GM18873 (cell line): ENCODE measurements at regions not wholly inside any gene's neighbourhood (a gene's known extent, or its start where the extent isn't known, plus 50 kb on each side); places are given as distances from the start of the nearest gene placed in this dataset.
"Not testable (repeated sequence)": the region's sequence is repeated elsewhere in the genome, so short reads cannot be mapped to it uniquely, and the experiment has no call there.

ENCODE experiments used
- ATAC-seq: cut with Tn5 transposase; IDR thresholded peaks from one replicate; pipeline ENCODE4 v1.9.1; 2021; ENCODE audit warnings: mild to moderate bottlenecking, moderate library complexity, moderate number of reproducible peaks; ENCODE audit not compliant: unreplicated experiment, low FRiP score

- ATAC-seq, result no peak
Observed at GRCh38 chr14:105919458-105920150, 393.2 kb downstream of the TMEM121 start.

- not testable (repeated sequence) for ATAC-seq
Observed at GRCh38 chr14:105920151-105920700, 393.8 kb downstream of the TMEM121 start.

GRCh38 chr14:105920803-105921755 lies 394.7 kb downstream of the TMEM121 start:
- not testable (repeated sequence) for ATAC-seq

GRCh38 chr14:105921781-105922180 lies 395.4 kb downstream of the TMEM121 start:
- not testable (repeated sequence) for ATAC-seq

- ATAC-seq, result not testable (repeated sequence)
Observed at GRCh38 chr14:105923520-105924191, 397.3 kb downstream of the TMEM121 start.

DNA sequence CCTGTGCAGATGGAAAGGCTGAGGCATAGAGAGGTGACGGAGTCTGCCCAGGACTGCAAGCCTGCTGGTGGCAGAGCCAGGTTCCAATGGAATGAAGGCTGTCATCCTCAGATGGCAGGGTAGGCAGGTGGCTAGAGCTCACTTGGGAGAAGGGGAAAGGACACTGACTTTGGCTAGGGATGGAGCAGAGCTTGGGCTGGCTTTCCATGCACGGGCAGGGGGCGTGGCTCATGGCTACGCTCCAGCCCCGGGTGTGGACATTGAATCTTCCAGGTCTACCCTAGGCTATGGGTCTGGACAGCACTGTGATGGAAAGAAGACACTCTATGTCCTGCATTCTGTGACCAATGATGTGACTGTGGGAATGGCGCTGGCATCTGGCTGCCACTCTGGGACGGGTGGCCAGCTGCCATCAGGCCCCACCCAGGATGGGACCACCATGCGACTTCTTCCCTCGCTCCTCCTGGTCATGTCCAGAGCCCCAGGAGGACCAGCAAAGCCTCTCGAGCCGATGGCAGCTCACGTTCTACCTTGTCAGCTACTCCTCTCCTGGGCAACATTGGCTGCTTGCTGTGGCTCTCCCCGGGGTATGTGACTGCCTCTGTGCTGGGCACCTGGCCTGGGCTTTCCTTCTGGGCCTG lies 398.7 kb downstream of the TMEM121 start:
- no peak for ATAC-seq

GRCh38 chr14:105925615-105926372 lies 399.4 kb downstream of the TMEM121 start:
- no peak for ATAC-seq

- ATAC-seq, result no peak
Observed at GRCh38 chr14:105926373-105927095, 400.2 kb downstream of the TMEM121 start.

DNA sequence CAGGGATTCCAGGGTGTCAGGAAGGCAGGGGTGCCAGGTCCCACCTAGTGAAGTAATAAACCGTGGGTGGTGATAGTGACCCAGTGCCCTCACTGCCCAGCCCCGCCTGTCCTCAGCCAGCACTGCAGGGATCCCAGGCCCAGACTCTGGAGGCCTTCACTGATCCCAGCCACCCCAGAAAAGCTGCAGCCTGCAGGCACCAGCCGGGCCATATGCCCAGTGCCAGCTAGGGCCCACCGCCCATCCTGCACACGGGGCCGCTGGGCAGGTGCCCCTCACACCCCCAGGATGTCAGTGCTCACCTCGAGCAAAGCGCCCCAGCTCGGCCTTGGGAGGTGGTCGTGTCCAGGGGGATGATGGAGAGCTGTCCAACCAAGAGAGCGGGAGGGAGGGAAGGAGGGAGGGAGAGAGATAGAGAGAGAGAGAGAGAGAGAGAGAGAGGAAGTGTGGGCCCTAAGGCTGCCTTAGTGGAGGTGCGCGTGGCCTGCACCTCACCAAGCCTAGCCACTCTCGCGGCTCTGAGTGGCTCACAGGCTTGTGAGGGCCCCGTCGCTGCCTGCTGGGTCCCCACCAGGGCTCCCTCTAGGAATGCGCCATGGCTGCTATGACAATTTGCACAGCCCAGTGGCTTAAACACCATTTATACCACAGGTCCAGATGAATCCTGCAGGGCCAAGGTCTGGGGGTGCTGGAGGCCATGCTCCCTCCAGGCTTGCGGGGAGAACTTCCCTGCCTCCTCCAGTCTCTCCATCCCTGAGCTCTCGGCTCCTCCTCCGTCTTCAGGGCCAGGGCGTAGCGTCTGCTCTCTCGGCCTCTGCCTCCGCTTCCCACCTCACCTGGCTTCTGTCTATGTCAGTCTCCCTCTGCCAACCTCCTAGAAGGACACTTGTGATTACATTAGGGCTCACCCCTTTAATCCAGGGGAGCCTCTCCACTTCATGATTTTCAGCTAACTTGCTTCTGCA lies 401.0 kb downstream of the TMEM121 start:
- ATAC-seq, result no peak

GRCh38 chr14:105928171-105929111 lies 402.1 kb downstream of the TMEM121 start:
- not testable (repeated sequence) for ATAC-seq

GRCh38 chr14:105929327-105930081 lies 403.1 kb downstream of the TMEM121 start:
- no peak for ATAC-seq

DNA sequence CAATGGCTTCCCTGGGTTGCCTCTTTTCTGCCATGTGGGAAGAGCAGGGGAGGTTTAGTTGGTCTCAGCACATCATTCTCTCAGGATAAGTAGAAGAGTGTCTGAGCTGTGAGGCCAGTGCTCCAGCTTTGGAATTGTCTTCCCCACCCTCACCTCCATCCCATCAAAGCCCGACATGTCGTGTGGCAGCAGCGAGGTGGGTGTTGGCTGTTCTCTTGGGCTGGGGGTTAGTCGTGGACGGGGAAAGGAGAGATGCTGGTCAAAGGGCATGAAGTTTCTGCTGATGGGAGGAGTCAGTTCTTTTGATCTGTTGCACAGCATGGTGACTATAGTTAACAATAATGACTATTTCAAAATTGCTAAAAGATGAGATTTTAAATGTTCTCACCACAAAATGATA lies 404.2 kb downstream of the TMEM121 start:
- ATAC-seq, result no peak

DNA sequence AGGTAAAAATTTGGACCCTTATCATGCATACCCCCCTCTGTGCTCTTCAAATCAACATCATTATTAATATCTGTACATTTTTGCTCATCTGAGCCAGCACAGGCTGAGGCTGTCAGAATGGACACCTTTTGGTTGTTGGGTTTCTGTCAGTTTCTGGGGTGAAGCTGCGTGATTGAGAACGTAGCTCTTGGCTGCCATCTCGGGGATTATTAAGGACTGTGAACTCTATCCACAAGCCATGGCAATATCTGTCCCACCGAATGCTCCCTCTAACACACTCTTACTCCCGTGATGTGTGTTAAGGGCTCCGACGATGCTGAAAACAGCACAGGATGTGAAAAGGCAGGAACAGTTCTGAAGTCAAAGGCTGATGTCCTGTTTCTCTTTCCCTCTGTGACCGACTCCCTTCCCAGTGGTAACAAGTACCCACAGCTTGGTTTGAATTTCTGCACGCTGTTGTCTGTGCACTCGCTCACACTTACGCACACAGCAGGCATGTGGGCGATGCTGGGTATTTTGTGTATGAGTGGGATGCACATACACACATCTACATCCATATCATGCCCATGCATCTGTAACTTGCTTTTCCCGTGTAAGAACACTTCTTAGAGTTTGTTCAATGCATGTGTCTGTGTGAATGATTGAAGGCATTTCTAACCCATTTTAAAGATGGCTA lies 405.6 kb downstream of the TMEM121 start:
- no peak for ATAC-seq

DNA sequence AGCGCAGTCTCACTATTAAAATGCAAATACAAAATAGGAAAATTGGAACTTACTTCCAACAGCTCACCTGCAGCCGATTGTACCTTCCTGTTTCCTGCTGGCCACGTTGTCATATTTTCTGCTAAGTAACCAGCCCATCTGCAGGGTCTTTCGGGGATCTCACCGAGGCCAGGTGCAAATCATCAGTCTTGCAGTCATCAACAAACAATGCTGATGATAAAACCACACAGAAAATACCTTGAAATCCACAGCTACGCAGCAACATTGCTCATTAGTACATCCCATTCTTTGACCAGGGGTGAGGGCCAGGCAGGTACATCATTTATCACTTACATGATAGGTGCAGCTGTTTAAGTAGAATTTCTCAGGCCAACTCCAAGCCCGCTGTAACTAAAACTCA lies 406.9 kb downstream of the TMEM121 start:
- ATAC-seq, result no peak

- ATAC-seq, result no peak
Observed at GRCh38 chr14:105935384-105935783, 409.0 kb downstream of the TMEM121 start.
